H9 (cell line): ENCODE measurements at regions not wholly inside any gene's neighbourhood (a gene's known extent, or its start where the extent isn't known, plus 50 kb on each side); places are given as distances from the start of the nearest gene placed in this dataset.

ENCODE experiments used
- DNase-seq: peaks from one replicate; pipeline ENCODE4 v3.0.0-alpha.2; 2017
- H2AFZ ChIP-seq: one replicate; pipeline ENCODE4 v1.6.1; 2013; ENCODE audit warnings: mild to moderate bottlenecking, low read length, control low read depth, moderate library complexity
- H2AK5ac ChIP-seq: 2 replicates; pipeline ENCODE4 v1.6.1; 2013; ENCODE audit warnings: low read length, control low read depth, mixed read lengths; ENCODE audit not compliant: insufficient read length
- H2BK120ac ChIP-seq: one replicate; pipeline ENCODE4 v1.6.1; 2013; ENCODE audit warnings: low read depth, mild to moderate bottlenecking, low read length, control low read depth, inconsistent platforms; ENCODE audit not compliant: poor library complexity, severe bottlenecking
- H2BK12ac ChIP-seq: 2 replicates; pipeline ENCODE4 v1.6.1; 2013; ENCODE audit warnings: low read length, control low read depth, mixed read lengths, low read depth; ENCODE audit not compliant: insufficient read length
- H2BK15ac ChIP-seq: 2 replicates; pipeline ENCODE4 v1.6.1; 2013; ENCODE audit warnings: low read depth, low read length, control low read depth
- H2BK20ac ChIP-seq: one replicate; pipeline ENCODE4 v1.6.1; 2013; ENCODE audit warnings: low read depth, mild to moderate bottlenecking, low read length, control low read depth, inconsistent platforms; ENCODE audit not compliant: poor library complexity, severe bottlenecking
- H2BK5ac ChIP-seq: 2 replicates; pipeline ENCODE4 v1.6.1; 2013; ENCODE audit warnings: low read length, control low read depth, mixed read lengths; ENCODE audit not compliant: insufficient read length
- H3K14ac ChIP-seq: 2 replicates; pipeline ENCODE4 v1.6.1; 2013; ENCODE audit warnings: low read length, control low read depth; ENCODE audit not compliant: insufficient read depth
- H3K18ac ChIP-seq: 2 replicates; pipeline ENCODE4 v1.6.1; 2013; ENCODE audit warnings: low read depth, mild to moderate bottlenecking, mixed read lengths, low read length, control low read depth; ENCODE audit not compliant: insufficient read length
- H3K23ac ChIP-seq: 2 replicates; pipeline ENCODE4 v1.6.1; 2013; ENCODE audit warnings: low read length, control low read depth, mixed read lengths, low read depth; ENCODE audit not compliant: insufficient read length
- H3K23me2 ChIP-seq: 2 replicates; pipeline ENCODE4 v1.6.1; 2013; ENCODE audit warnings: low read depth, mild to moderate bottlenecking, mixed read lengths, low read length, control low read depth; ENCODE audit not compliant: insufficient read length, poor library complexity, severe bottlenecking
- H3K27ac ChIP-seq: 2 replicates; pipeline ENCODE4 v1.5.1; 2013; ENCODE audit warnings: low read length, control low read depth, mixed read lengths, low read depth; ENCODE audit not compliant: insufficient read length
- H3K27me3 ChIP-seq: 2 replicates; pipeline ENCODE4 v1.6.1; 2013; ENCODE audit warnings: low read length, control low read depth, inconsistent platforms; ENCODE audit not compliant: insufficient read depth
- H3K4ac ChIP-seq: 2 replicates; pipeline ENCODE4 v1.6.1; 2013; ENCODE audit warnings: low read depth, mild to moderate bottlenecking, control low read depth, inconsistent platforms, low read length, moderate library complexity
- H3K4me1 ChIP-seq: 2 replicates; pipeline ENCODE4 v1.6.1; 2013; ENCODE audit warnings: low read length, control low read depth, inconsistent platforms; ENCODE audit not compliant: insufficient read depth
- H3K4me2 ChIP-seq: 2 replicates; pipeline ENCODE4 v1.6.1; 2013; ENCODE audit warnings: low read length, control low read depth, mixed read lengths; ENCODE audit not compliant: insufficient read length, insufficient read depth
- H3K56ac ChIP-seq: 2 replicates; pipeline ENCODE4 v1.6.1; 2013; ENCODE audit warnings: low read depth, mild to moderate bottlenecking, mixed read lengths, low read length, control low read depth; ENCODE audit not compliant: insufficient read length
- H3K79me1 ChIP-seq: 2 replicates; pipeline ENCODE4 v1.6.1; 2013; ENCODE audit warnings: low read depth, mild to moderate bottlenecking, moderate library complexity, low read length, control low read depth, inconsistent platforms; ENCODE audit not compliant: insufficient read depth, poor library complexity, severe bottlenecking
- H3K79me2 ChIP-seq: 2 replicates; pipeline ENCODE4 v1.6.1; 2013; ENCODE audit warnings: low read length, control low read depth, inconsistent platforms; ENCODE audit not compliant: insufficient read depth
- H3K9ac ChIP-seq: 2 replicates; pipeline ENCODE4 v1.6.1; 2013; ENCODE audit warnings: low read length, control low read depth, mixed read lengths; ENCODE audit not compliant: insufficient read length; ENCODE audit errors: extremely low read depth
- H3K9me3 ChIP-seq: one replicate; pipeline ENCODE4 v1.6.1; 2013; ENCODE audit warnings: low read depth, low read length, inconsistent platforms; ENCODE audit not compliant: control insufficient read depth
- H3T11ph ChIP-seq: one replicate; pipeline ENCODE4 v1.6.1; 2013; ENCODE audit warnings: mild to moderate bottlenecking, low read length, control low read depth, inconsistent platforms
- H4K20me1 ChIP-seq: one replicate; pipeline ENCODE4 v1.6.1; 2013; ENCODE audit not compliant: control insufficient read depth, insufficient read length, insufficient read depth
- H4K5ac ChIP-seq: 2 replicates; pipeline ENCODE4 v1.6.1; 2013; ENCODE audit warnings: low read depth, mild to moderate bottlenecking, mixed read lengths, low read length, control low read depth; ENCODE audit not compliant: insufficient read length
- H4K8ac ChIP-seq: replicated peaks from 2 replicates; pipeline ENCODE4 v1.6.1; 2013; ENCODE audit warnings: low read length, control low read depth, mixed read lengths, low read depth; ENCODE audit not compliant: insufficient read length
- H4K91ac ChIP-seq: 2 replicates; pipeline ENCODE4 v1.6.1; 2013; ENCODE audit warnings: low read depth, mild to moderate bottlenecking, moderate library complexity, mixed read lengths, low read length, control low read depth; ENCODE audit not compliant: insufficient read length
- H3K27ac Mint-ChIP-seq, 3 experiments: 2 replicates in 2 of 3; 3 replicates in 1 of 3; pipeline ENCODE4 v1.8.0; 2020 to 2021; ENCODE audit warnings: mixed read lengths in 3 of 3, mild to moderate bottlenecking in 1 of 3, moderate library complexity in 1 of 3
- H3K27me3 Mint-ChIP-seq: 2 replicates; pipeline ENCODE4 v1.8.0; 2021; ENCODE audit warnings: low read depth, mild to moderate bottlenecking, moderate library complexity, mixed read lengths
- H3K36me3 Mint-ChIP-seq, 3 experiments: 2 replicates in 2 of 3; 3 replicates in 1 of 3; pipeline ENCODE4 v1.8.0; 2020 to 2021; ENCODE audit warnings: low read depth in 3 of 3, mixed read lengths in 3 of 3; ENCODE audit not compliant: insufficient read depth in 1 of 3
- H3K4me1 Mint-ChIP-seq, 2 experiments: 2 replicates each; pipeline ENCODE4 v1.8.0; 2020; ENCODE audit warnings: mixed read lengths in 2 of 2
- H3K4me3 Mint-ChIP-seq, 2 experiments: 2 replicates in 1 of 2; 3 replicates in 1 of 2; pipeline ENCODE4 v1.8.0; 2020 to 2021; ENCODE audit warnings: mild to moderate bottlenecking in 2 of 2, mixed read lengths in 2 of 2, moderate library complexity in 1 of 2
- H3K9me3 Mint-ChIP-seq, 2 experiments: 2 replicates in 1 of 2; 3 replicates in 1 of 2; pipeline ENCODE4 v1.8.0; 2020; ENCODE audit warnings: mild to moderate bottlenecking in 2 of 2, mixed read lengths in 2 of 2, moderate library complexity in 1 of 2
- CTCF ChIP-seq: fragments of 200-600 bp; sonication (generic); conservative IDR thresholded peaks from 3 replicates; pipeline ENCODE4 v1.8.0; 2021; ENCODE audit warnings: antibody characterized with exemption, mild to moderate bottlenecking
- WGBS: extraction: QIAGEN DNeasy Blood & Tissue Kit; methylation state at CpG from one replicate; pipeline ENCODE4 v1.1.7; 2013; ENCODE audit warnings: missing lambda C conversion rate, low lambda C conversion rate, mixed read lengths; ENCODE audit not compliant: insufficient read length; ENCODE audit errors: extremely low coverage; 5-methylcytosine and 5-hydroxymethylcytosine counted together

GRCh38 chr2:239619369-239619768, 218.5 kb upstream of the HDAC4 start:
- peaks cover 3 to 10% (median 3%) of the 10 kb centered on the region in 3 experiments; a peak in 5 of 7 replicates for H3K36me3 Mint-ChIP-seq
- H3K9me3 Mint-ChIP-seq: peaks cover 16% of the 10 kb centered on the region in 2 experiments
- no peak overlapping the region for H3K18ac ChIP-seq
- no peak overlapping the region for H2BK12ac ChIP-seq
- H4K91ac ChIP-seq: no peak overlapping the region
- no peak overlapping the region for H3K4me3 Mint-ChIP-seq
- no peak for DNase-seq
- H3K4me1 ChIP-seq: no peaks in the 10 kb centered on the region
- H3K23ac ChIP-seq: no peak overlapping the region
- no peak overlapping the region for H3T11ph ChIP-seq
- WGBS: no CpG with 5 or more reads among the region's 1 CpG
- H3K4ac ChIP-seq: no peak overlapping the region
- H3K4me1 Mint-ChIP-seq: no peaks in the 10 kb centered on the region
- H3K14ac ChIP-seq: no peak overlapping the region
- no peaks in the 10 kb centered on the region for H3K27me3 ChIP-seq
- H2BK5ac ChIP-seq: no peak overlapping the region
- no peak overlapping the region for H4K5ac ChIP-seq
- H3K9me3 ChIP-seq: no peaks in the 10 kb centered on the region
- H2AFZ ChIP-seq: no peak overlapping the region
- peaks cover 4% of the 10 kb centered on the region for H3K27me3 Mint-ChIP-seq
- TF ChIP-seq CTCF: no peak
- no peak overlapping the region for H3K27ac ChIP-seq
- no peak overlapping the region for H4K8ac ChIP-seq
- no peak overlapping the region for H3K56ac ChIP-seq
- H3K27ac Mint-ChIP-seq: no peak overlapping the region
- H3K9ac ChIP-seq: no peak overlapping the region
- no peaks in the 10 kb centered on the region for H3K79me2 ChIP-seq
- H2AK5ac ChIP-seq: no peak overlapping the region
- H3K23me2 ChIP-seq: no peaks in the 10 kb centered on the region
- no peak overlapping the region for H2BK20ac ChIP-seq
- H2BK15ac ChIP-seq: no peak overlapping the region
- H2BK120ac ChIP-seq: no peak overlapping the region
- H4K20me1 ChIP-seq: no peaks in the 10 kb centered on the region
- H3K79me1 ChIP-seq: no peaks in the 10 kb centered on the region
- H3K4me2 ChIP-seq: no peak overlapping the region
